GM19455 (cell line): ENCODE measurements at regions not wholly inside any gene's neighbourhood (a gene's known extent, or its start where the extent isn't known, plus 50 kb on each side); places are given as distances from the start of the nearest gene placed in this dataset.
"Not testable (repeated sequence)": the region's sequence is repeated elsewhere in the genome, so short reads cannot be mapped to it uniquely, and the experiment has no call there.

ENCODE experiments used
- ATAC-seq: cut with Tn5 transposase; IDR thresholded peaks from one replicate; pipeline ENCODE4 v1.9.1; 2021; ENCODE audit not compliant: unreplicated experiment

- ATAC-seq = not testable (repeated sequence)
Measured at GRCh38 chr9:39663020-39663419, 307.6 kb downstream of the SPATA31A1 start.

- peak; percentile 48 for ATAC-seq
Measured at GRCh38 chr9:39663713-39664112, 308.2 kb downstream of the SPATA31A1 start.

GRCh38 chr9:39665020-39665419 is 309.6 kb downstream of the SPATA31A1 start:
- not testable (repeated sequence) for ATAC-seq

GRCh38 chr9:39674437-39675210 is 319.2 kb downstream of the SPATA31A1 start:
- ATAC-seq = not testable (repeated sequence)

GRCh38 chr9:39675211-39675553 is 319.7 kb downstream of the SPATA31A1 start:
- ATAC-seq = not testable (repeated sequence)

- not testable (repeated sequence) for ATAC-seq
Measured at GRCh38 chr9:39678534-39679263, 323.2 kb downstream of the SPATA31A1 start.

GRCh38 chr9:39680694-39681401 is 325.4 kb downstream of the SPATA31A1 start:
- not testable (repeated sequence) for ATAC-seq

GRCh38 chr9:39728862-39729261 is 373.4 kb downstream of the SPATA31A1 start:
- ATAC-seq = not testable (repeated sequence)

- ATAC-seq = not testable (repeated sequence)
Measured at GRCh38 chr9:39744898-39745297, 389.4 kb downstream of the SPATA31A1 start.

- ATAC-seq = not testable (repeated sequence)
Measured at GRCh38 chr9:39775570-39775969, 420.1 kb downstream of the SPATA31A1 start.

GRCh38 chr9:39791356-39791755 is 435.9 kb downstream of the SPATA31A1 start:
- ATAC-seq = peak; percentile 100

- ATAC-seq = not testable (repeated sequence)
Measured at GRCh38 chr9:39797935-39798334, 442.5 kb downstream of the SPATA31A1 start.

GRCh38 chr9:39799252-39799651 is 443.8 kb downstream of the SPATA31A1 start:
- not testable (repeated sequence) for ATAC-seq

- not testable (repeated sequence) for ATAC-seq
Measured at GRCh38 chr9:39802561-39802960, 447.1 kb downstream of the SPATA31A1 start.

GRCh38 chr9:39809401-39810226 is 454.1 kb downstream of the SPATA31A1 start:
- peak; percentile 80 for ATAC-seq

- not testable (repeated sequence) for ATAC-seq
Measured at GRCh38 chr9:39810401-39810800, 454.9 kb downstream of the SPATA31A1 start.

GRCh38 chr9:39811615-39812014 is 456.1 kb downstream of the SPATA31A1 start:
- ATAC-seq = not testable (repeated sequence)

GRCh38 chr9:39828457-39828856 is 473.0 kb downstream of the SPATA31A1 start:
- ATAC-seq = not testable (repeated sequence)
